CD4-positive, alpha-beta T cell treated with Interferon alpha-2 for 1 hour (primary cell): ENCODE measurements at regions not wholly inside any gene's neighbourhood (a gene's known extent, or its start where the extent isn't known, plus 50 kb on each side); places are given as distances from the start of the nearest gene placed in this dataset.
A peak's percentile ranks its signal among the peaks of the same experiment; 100 is the strongest.
"Not testable (repeated sequence)": the region's sequence is repeated elsewhere in the genome, so short reads cannot be mapped to it uniquely, and the experiment has no call there.

Experiments used
- DNase-seq, 2 donors: peaks; one replicate each; pipeline ENCODE4 v3.0.0-alpha.2; 2020 to 2022

DNA sequence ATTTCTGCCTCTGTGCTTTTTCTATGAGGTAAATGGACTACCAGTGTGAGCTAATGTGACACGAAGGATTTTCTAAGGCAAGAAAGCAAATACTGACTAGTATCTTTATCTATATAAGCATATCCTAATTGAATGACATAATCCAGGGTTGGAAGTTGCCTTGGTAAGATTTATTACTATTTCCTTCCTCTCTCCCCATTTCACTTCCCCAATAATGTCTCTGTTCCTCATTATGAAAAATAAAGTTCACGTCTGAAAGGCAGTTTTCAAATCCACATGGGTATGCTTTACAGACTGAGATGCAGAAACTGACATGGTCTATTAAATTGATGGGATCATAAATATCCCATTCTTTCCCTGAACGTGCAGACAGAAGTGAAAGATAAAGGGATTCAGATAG is 86.0 kb downstream of the DTWD1 start:
- DNase-seq, result peak in 1 of 2 donors; percentile 1

DNA sequence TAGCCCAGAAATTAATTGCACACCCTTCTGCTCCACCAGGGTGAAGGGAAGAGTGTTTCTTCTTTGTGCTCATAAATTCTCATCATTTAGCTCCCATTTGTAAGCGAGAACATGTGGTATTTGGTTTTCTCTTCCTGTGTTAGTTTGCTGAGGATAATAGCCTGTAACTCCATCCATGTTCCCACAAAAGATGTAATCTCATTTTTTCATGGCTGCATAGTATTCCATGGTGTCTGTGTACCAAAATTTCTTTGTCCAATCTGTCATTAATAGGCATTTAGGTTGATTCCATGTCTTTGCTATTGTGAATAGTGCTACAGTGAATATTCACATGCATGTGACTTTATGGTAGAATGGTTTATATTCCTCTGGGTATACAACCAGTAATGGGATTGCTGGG is 86.8 kb downstream of the DTWD1 start:
- no peak for DNase-seq

DNA sequence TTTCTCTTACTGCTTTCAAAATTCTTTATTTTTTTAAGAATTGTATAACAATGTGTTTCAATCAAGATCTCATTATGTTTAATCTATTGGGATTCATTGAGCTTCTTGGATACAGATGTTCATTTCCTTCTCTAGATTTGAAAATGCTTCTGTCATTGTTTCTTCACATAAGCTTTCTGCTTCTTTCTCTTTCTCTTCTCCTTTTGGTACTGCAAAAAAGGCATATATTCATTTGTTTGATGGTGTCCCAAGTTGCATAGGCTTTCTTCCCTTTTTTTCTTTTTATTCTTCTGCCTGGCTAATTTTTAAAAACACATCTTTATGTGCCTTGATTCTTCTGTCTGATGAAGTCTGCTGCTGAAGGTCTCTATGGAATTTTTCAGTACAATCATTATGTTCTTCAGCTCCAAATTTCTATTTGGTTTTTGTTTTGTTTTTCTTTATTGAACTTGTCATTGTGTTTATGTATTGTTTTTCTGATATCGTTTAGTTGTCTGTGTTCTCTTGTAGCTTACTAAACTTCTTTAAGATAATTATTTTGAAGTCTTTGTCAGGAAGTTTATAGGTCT is 88.9 kb downstream of the DTWD1 start:
- DNase-seq, result no peak

DNA sequence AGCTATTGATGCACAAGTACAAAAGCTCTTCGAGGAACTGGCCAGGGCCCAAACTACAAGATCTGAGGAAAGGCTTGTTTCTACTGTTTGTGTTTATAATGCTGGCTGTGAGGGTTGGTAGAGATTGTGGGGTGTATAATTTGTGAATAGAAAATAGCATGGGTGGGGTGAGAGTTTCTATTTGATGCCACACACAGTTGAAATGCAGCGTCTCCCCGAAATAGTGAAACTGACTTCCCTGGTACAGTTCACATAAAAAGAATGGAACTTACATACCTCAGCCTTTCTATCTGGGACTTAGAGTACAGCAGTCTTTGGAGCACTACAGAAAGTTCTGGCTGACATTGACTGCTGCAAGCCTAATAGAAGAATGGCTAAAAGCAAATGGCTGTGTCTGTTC is 91.3 kb downstream of the DTWD1 start:
- DNase-seq, result no peak

DNA sequence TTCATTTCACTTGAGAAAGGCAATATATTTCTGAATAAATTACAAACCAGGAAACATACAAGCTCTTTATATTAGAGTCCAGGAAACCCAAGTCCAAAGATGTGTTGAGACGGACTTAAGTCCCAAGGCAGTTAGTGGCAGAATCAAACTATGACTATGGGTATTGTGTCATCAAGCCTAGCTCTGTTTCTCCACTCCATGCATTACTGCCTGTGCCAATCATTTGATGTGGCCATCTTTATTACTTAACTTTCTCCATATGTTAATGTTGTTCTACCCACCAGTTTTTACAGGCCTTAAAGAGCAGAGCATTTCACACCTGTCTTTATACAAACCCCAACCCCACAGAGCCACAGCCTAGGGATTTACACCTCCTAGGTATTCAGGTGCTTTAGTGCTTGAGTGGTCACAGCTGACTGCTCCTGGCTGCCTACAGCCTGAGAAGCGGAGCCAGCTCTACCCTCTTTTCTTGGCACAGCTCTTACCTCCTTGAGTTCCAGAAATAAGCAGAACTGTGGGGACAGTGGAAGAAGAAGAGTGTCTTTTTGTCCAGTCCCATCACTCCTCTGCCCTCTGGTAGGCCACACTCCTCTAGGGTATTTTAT is 92.1 kb downstream of the DTWD1 start:
- DNase-seq, result no peak

DNA sequence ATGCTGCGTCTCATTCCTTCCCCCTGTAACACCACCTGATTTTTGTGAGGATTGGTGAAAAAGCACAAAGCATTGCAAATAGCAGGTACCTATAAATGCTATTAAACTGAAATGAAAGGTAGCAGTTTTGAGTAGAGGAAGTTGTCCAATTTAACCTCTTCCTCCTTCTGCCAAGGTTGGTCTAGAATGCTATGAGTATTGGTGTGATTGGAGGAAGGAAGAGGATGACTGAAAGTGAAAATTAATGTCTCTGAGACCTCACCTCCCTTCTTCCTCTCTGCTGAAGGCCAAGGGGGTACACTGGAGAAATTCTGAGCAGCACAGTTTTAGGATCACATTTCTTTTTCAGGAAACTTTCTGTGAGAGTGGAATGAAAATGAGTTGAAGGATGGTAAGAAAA is 94.4 kb downstream of the DTWD1 start:
- peak in 1 of 2 donors; percentile 2 for DNase-seq

DNA sequence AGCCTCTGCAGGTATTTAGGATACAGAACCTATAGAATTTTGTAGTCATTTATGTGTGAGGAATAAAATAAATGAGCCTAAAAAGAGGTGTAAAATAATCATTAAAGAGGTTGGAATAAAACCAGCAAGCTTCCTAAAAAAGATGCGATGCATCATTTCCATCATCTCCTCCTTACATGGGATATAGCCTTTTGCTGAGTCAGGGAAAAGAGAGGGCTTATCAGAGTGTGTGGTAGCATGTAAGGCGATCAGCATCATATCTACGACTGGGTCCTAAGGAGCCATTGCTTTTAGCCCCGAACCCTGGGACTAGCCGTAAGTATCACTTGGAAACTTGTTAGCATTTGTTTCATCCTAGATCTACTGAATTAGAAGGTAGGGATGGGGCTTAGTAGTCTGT is 94.9 kb downstream of the DTWD1 start:
- no peak for DNase-seq

DNA sequence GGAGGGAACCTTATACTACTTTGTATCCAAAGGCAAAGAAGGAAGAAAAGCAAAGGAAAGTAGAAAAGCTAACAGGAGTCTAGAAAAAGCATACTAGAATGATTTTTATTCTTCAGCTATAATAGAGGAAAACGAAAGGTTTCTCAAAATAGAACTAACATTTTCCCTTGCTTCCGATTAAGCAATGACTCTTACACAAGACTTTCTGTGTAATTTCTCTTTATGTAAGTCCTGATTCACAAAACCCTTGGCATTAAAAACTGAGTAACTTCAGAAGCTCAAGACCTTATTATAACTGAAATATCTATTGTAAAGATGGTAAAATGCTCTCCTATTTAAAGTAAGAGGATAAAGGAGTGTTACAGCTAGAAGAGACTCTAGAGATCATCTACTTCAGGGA is 97.4 kb downstream of the DTWD1 start:
- DNase-seq, result no peak

DNA sequence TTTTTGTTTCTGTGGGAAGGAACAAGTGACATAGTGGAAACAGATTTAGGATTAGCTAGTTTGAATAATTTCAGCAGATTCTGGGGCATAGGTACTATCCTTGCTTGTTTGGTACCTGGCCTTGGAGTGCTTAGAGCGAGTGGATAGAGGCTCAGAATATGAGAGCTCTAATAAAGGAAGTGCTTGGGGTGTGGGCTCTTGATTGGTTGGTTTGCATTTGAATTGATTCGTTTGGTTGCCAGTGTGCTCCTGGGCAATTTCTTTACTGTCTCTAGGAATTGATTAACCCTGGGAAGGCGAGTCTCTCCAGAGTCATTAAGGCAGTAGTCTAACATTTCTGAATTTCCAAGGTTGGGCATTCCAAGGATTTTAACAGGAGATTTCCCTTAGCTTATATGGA is 98.0 kb downstream of the DTWD1 start:
- DNase-seq, result no peak

DNA sequence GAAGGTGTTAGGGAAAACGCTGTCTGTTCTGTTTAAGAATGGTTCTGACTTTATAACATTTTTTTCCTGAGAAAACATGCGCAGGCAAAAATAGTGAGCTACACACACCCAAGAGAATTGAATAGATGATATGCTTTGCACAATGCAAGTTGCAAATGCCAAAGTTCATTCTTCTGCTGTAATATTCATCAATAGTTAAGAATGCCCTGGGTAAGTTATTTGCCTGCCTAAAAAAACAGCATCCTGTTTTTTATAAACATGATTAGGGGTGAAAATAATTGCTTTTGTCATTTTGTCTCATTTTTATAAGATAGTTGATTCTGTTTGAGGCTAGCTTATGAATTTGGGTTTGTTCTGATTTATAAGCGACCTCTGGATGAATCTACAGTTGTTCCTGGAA is 99.4 kb downstream of the DTWD1 start:
- no peak for DNase-seq

DNA sequence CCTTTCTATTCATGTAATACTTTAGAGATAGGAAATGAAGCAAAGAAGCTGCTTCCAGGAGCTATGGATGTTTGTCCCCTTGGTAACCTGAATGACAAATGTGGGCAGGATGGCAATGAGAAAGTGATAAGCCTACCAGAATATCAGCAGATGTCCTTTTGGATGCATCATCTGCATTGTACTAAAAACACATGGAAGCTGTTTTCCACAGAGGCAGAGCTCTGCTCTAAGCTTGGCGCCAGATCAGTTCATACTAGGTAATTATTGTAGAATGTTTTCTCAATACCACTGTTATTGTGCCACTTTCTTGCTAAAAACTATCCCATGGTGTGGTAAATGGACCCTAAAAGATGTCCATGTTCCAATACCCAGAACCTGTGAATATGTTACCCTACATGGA is 100.2 kb downstream of the DTWD1 start:
- no peak for DNase-seq

DNA sequence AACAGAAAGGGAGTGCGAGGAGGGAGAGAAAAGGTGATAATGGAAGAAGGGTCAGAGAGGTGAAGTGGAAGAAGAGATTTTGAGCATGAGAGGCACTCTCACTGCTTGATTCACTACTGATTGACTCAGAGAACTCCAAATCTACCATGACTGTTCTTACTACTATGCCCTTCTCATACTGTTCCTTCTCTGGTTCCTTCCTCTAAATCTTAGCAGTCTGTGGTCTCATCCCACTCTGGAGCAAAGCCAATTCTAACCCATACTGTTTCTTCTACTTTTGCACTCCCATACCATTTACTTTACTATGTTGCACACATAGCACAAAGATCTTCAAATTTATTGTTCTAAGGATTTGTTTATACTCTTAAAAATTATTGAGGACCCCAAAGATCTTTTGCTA is 100.8 kb downstream of the DTWD1 start:
- no peak for DNase-seq

DNA sequence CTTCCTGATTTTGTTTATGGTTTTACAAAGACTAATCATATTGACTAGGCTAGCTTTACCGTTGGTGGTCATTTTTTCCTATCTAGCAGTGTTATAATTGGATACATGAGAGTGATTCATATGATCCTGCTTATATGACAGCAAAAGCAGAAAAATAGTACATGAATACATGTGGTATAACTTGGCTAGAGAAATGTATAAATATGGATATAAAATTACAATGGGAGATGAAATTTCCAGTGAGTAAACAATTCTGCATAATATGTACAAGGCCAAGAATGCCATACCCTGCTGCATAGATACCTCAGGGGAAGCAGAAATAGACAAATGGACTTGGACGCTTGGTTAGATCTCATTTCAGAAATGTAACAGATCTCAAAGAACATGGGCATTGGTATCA is 103.1 kb downstream of the DTWD1 start:
- DNase-seq, result no peak

DNA sequence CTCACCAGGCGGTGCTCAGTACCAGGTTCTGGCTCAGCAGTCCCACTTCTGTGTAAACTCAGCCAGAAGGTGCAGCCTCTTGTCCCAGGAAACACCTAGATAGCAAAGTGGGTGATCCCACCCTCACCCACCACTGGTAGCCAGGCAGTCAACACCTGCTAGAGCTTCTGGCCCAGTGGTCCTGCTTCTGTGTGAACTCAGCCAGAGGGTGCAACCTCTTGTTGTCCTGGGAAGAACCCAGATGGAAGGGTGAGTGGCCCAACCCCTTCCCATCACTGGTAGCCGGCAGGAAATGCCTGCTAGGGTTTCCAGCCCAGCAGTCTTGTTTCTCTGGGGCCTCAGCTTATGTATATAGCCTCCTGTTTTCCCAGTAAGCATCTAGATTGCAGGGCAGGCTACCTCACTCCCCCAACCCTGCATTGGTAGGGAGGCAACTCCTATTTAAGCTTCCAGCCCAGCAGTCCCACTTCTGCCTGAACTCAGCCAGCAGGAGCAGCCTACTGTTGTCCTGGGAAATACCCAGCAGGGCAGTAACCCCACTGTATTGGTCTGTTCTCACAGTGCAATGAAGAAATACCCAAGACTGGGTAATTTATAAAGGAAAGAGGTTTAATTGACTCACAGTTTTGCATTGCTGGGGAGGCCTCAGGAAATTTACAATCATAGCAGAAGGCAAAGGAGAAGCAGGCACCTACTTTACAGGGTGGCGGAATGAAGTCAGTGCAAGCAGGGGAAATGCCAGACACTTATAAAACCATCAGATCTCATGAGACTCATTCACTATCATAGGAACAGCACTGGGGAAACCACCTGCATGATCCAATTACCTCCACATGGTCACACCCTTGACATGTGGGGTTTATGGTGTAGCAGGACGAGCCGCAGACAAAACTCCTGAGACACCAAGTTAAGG is 110.6 kb downstream of the DTWD1 start:
- no peak for DNase-seq

DNA sequence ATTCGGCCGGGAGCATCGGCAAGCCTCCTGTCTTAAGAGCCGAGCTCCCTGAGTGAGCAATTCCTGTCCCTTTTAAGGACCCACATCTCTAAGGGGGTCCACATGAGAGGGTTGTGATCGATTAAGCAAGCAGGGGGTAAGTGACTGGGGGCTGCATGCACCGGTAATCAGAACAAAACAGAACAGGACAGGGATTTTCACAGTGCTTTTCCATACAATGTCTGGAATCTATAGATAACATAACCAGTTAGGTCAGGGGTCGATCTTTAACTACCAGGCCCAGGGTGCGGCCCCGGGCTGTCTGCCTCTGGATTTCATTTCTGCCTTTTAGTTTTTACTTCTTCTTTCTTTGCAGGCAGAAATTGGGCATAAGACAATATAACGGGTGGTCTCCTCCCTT is 111.3 kb downstream of the DTWD1 start:
- DNase-seq, result not testable (repeated sequence)

DNA sequence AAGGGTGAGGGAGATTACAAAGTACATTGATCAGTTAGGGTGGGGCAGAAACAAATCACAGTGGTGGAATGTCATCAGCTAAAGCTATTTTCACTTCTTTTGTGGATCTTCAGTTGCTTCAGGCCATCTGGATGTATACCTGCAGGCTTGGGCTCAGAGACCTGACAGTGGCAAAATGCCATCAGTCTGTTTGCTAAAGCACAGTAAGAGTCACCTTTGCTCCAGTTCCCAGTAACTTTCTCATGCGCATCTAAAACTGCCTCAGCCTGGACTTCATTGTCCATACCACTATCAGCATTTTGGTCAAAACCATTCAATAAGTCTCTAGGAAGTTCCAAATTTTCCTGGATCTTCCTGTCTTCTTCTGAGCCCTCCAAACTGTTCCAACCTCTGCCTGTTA is 113.2 kb downstream of the DTWD1 start:
- DNase-seq, result not testable (repeated sequence)

DNA sequence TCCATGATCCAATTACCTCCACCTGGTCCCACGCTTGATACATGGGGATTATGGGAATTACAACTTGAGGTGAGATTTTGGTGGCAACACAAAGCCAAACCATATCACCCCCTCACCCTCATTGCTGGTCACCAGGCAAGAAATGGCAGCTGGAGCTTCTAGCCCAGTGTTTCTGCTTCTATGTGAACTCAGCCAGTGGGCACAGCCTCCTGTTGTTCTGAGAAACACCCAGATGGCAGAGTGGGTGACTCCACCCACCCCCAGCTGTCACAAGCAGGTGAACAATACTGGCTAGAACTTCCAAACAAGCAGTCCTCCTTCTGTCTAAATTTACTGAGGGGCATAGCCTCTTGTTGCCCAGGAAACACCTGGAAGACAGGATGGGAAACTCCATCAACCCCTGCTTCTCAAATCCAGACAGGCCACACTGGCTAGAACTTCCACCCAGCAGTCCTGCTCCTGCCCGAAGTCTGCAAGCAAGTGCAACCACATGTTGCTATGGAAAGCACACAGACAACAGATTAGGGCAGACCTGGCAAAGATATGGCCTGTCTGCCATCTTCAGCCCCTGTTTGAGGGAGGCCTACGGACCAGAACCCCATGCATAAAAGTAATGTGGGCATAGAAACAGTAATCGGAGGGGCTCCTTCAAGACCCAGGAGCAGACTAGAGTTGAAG is 114.1 kb downstream of the DTWD1 start:
- no peak for DNase-seq

DNA sequence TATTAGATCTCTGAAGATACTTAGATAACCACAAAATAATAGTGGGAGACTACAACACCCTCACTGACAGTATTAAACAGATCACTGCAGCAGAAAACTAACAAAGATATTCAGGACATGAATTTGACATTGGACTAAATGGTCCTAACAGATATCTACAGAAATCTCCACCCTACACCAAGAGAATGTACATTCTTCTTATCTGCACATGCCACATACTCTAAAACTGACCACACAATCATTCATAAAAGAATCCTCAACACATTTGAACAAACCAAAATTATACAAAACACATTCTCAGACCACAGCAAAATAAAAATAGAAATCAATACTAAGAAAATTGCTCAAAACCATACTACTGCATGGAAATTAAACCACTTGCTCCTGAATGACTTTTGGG is 116.3 kb downstream of the DTWD1 start:
- DNase-seq, result no peak

DNA sequence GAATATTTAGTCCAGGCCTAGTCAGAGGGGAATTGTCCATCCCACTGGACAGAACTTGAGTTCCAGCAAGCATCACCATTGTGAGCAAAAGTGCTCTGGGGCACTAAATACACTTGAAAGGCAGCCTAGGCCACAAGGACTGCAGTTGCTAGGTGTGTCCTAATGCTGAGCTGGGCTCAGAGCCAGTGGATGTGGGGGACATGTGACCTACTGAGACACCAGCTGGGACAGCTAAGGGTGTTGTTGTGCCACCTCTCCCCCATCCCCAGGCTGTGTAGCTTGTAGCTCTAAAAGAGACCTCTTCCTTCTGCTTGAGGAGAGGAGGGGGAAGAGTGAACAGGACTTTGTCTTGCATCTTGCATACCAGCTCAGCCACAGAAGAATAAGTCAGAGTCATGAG is 120.9 kb downstream of the DTWD1 start:
- DNase-seq, result no peak

DNA sequence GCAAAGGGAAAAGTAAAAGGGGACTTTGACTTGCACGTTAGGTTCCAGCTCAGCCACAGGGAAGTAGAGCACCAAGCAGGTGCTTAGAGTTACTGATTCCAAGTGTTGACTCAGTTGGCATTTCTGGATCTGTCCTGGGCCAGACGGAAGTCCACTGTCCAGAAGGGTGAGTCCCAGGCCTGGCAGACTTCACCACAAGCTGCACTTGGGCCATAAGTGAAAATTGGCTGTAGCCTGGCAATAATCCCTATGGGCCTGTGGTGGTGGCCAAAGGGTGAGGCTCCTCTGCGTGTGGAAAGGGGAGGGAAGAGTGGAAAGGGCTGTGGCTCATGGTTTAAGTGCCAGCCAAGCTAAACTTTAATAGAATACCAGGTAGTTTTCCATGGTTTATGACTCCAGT is 121.5 kb downstream of the DTWD1 start:
- DNase-seq, result no peak

DNA sequence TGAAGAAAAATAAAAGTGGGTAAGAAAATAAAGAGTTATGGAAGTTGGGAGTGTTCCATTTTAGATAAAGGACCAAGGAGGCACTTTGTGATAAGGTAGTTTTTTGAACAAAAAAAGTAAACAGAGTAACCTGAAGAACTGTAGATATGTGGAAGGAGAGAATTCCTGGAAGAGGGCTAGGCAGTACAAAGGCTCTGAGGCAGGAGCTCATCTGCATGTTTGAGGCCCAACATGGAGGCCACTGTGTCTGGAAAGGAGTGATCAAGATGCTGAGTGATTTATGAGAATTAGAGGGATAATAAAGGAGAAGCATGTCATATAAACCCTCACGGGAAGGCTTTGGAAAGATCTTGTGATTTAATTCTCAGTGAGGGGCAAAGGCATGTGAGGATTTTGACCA is 126.5 kb downstream of the DTWD1 start:
- no peak for DNase-seq

DNA sequence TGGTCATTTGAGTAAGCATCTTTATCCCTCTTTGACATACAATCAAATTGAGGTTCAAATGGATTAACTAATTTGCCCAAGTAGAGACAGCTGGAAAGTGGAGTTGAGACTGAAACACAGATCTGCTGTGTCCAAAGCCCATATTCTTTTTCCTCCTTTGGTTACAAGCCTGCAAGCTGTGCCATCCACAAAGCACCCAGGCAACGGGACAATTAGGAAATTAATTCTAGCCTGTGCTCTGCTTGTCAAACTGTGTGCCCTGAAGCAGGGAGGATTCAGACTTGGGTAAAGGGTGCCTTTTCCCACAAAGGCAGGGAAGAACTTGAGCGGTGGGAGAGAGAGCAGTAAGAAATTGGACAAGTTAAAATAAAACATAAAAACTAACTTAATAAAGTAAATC is 127.9 kb downstream of the DTWD1 start:
- DNase-seq, result no peak

DNA sequence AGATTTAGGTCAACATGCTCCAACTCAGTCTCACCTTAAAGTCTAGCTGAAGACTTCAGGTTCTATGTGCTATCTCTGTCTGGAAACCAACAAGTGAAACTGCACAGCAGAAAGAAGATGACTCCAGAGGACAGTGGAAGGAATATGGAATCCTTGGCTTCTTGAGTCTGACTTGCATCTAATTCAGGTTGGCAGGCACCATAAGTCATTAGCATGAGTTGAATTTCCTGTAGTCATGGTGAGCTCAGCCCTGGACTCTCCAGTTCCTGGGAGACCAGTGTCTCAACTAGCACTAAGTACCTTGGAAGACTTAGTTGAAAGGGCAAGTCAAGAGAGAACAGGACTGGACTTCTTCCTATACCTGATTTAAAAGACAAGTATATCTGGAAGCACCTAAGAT is 129.7 kb downstream of the DTWD1 start:
- no peak for DNase-seq

DNA sequence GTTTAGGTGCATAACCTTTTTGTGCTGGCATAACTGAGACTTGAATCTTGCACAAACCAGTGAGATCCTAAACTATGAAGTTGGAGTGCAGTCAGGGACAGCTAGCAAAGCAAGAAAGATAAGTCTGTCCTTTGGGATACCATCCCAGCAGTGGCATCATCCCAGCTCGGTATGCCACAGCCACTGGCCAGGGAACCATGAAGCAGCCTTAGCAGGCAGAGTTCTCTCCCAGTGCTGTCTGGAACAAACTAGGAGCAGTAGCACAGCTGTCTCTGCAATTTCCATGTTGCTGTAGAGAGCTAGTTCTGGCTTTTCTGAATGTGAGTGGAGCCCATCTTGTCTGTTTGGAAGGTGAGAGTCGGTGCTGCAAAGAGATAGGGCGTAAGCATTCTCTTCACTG is 130.3 kb downstream of the DTWD1 start:
- DNase-seq, result no peak
